GM18951 (cell line): ENCODE measurements at regions not wholly inside any gene's neighbourhood (a gene's known extent, or its start where the extent isn't known, plus 50 kb on each side); places are given as distances from the start of the nearest gene placed in this dataset.
"Not testable (repeated sequence)": the region's sequence is repeated elsewhere in the genome, so short reads cannot be mapped to it uniquely, and the experiment has no call there.

Experiments used
- POLR2A ChIP-seq: IDR thresholded peaks from 4 replicates; pipeline ENCODE4 v1.6.1; 2011; ENCODE audit warnings: mild to moderate bottlenecking; ENCODE audit not compliant: insufficient read length, insufficient read depth; ENCODE audit errors: extremely low read depth
- in situ Hi-C: fragments of 300-500 bp; cut with MboI; formaldehyde crosslinking; loops from one replicate; pipeline ENCODE4 v1.12.0; 2022; ENCODE audit warnings: low sequenced_read_pairs, mixed read lengths, inconsistent platforms; ENCODE audit not compliant: unreplicated experiment

DNA sequence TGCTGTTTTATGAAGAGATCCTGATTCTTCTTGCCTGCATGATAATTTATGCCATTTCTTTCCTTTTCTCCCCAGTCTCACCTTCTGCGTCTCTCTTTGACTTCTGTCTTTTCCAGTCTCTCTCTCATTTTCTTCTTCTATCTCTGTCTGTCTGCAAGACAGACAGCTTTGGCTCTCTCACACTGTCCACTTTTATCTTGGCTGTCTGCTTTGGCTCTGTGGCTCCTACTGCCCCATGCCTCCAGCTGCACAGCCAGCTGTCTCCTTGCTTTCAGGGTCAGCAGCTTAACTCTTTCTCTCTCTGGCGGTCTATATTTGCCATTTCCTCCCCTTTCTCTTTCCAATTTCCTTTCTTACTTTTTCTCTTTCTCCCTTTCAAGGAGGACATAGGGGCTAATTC lies 971.1 kb upstream of the COX7C start:
- TF ChIP-seq POLR2A = no peak
- in situ Hi-C loops = no loop called here

DNA sequence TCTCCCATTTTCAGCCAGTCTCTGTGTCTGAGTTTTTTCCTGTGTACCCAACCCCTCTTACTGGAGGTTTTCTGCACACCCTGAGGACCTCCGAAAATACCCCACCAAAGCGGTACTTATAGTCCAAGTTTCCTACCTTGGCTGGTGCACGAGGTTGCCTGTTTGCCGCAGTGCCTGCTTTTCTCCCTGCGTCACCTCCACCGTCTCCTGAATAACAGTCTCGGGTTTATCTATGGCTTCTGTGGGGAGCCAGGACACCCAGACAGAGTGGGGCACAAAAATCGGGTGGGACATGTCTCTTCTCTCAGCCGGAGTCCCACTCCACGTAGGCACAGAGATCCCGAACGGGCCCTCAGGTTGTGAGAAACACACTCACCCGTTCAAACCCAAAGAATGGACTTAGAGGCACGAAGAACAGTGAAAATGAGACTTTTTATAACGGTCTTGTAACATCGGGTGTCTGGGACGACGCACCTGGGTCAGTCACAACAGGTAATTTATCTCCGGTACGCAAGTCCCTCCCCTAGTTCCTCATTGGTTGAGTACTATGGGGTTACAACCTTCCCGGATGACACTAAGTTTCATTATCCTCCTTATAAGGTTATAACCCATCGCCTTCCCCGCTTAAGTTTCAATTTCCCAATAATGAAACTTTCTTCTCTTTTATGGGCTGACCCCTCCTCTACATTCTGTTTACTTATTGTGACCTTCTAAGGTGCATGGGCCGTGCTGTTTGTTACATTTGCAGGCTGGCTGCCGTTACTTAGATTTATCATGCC lies 970.2 kb upstream of the COX7C start:
- TF ChIP-seq POLR2A = no peak
- in situ Hi-C loops = no loop called here

DNA sequence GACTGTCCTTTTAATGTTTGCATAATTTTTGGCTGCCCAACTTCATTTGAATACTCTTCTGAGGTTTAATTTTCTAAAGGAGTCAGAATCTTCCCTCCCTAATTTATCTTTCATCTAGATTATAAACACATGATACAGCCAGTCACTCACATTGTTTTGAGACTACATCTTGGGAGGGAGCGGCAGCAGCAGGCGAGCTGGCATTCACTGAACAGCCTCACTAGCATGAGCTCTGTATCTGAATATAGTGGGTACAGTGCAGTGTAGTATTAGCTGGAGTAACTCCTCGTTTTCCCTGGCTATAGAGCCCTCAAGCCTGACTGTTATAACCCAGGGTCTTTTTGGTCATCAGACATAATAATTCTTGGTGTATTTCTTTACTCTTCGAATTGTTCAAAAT lies 969.2 kb upstream of the COX7C start:
- in situ Hi-C loops = no loop called here
- TF ChIP-seq POLR2A = no peak

DNA sequence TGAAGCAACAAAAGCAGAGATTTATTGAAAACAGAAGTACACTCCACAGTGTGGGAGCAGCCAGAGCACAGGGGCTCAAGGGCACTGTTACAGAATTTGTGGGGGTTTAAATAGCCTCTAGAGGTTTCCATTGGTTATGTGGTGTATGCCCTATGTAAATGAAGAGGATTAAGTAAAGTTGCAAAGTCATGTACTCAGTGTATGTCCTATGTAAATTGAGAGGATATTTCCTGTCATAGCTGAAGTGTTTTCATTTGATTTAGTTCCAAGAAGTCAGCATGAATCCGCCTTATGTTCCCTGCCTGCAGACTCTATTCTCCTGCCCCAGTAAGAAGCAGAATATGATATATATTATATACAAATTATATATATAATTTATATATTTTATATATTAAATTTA lies 966.0 kb upstream of the COX7C start:
- no peak for TF ChIP-seq POLR2A
- in situ Hi-C loops = no loop called here

DNA sequence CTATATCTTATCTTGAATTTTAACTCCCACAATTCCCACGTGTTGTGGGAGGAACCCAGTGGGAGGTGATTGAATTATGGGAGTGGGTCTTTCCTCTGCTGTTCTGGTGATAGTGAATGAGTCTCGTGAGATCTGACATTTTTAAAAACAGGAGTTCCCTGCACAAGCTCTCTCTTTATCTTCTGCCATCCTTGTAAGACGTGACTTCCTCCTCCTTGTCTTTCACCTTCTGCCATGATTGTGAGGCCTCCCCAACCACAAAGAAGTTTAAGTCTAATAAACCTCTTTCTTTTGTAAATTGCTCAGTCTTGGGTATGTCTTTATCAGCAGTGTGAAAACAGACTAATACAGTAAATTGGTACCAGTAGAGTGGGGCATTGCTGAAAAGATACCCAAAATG lies 963.6 kb upstream of the COX7C start:
- in situ Hi-C loops = not testable (repeated sequence)

DNA sequence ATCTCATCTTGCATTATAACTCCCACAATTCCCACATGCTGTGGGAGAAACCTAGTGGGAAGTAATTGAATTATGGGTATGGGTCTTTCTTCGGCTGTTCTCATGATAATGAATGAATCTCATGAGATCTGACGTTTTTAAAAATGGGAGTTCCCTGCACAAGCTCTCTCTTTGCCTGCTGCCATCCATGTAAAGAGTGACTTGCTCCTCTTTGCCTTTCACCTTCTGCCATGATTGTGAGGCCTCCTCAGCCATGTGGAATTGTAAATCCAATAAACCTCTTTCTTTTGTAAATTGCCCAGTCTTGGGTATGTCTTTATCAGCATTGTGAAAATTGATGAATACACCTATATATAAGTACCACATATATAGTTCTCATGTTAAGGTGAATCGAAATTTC lies 961.7 kb upstream of the COX7C start:
- in situ Hi-C loops = no loop called here
- TF ChIP-seq POLR2A = no peak

DNA sequence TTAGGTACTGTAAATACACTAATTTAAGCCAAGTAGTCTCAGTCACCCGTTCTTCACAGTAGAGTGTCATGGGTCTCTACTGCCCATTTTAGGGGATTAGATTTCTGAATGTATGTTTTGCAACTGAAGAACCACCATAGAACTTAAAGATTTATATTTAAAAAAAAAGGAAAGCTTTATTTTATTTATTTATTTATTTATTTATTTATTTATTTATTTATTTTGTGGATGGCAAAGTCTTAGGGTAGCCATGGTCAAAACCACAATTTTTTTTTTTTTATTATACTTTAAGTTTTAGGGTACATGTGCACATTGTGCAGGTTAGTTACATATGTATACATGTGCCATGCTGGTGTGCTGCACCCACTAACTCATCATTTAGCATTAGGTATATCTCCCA lies 960.4 kb upstream of the COX7C start:
- in situ Hi-C loops = not testable (repeated sequence)

DNA sequence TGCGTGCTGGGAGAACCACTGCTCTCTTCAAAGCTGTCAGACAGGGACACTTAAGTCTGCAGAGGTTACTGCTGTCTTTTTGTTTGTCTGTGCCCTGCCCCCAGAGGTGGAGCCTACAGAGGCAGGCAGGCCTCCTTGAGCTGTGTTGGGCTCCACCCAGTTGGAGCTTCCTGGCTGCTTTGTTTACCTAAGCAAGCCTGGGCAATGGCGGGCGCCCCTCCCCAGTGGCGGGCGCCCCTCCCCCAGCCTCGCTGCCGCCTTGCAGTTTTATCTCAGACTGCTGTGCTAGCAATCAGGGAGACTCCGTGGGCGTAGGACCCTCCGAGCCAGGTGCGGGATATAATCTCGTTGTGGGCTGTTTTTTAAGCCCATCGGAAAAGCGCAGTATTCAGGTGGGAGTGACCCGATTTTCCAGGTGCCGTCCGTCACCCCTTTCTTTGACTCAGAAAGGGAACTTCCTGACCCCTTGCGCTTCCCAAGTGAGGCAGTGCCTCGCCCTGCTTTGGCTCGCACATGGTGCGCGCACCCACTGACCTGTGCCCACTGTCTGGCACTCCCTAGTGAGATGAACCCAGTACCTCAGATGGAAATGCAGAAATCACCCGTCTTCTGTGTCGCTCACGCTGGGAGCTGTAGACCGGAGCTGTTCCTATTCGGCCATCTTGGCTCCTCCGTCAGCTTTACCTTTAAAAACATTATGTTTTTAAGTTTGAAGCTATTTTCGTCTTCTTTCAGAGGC lies 954.6 kb upstream of the COX7C start:
- in situ Hi-C loops = not testable (repeated sequence)

DNA sequence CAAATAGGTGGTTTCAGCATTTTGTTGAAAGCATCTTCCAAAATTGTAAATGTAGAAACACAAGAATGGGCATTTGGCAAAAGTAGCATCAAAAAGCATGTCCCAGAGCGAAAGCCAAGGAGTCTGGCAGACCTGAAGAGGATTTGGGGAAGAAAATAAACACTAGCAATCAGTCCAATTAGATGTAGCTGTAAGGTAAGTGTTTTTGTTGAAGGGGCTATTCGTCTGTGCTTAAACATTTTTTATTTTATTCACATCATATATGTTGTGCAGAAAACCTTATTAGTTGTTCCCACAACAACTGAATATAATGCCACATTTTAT lies 954.1 kb upstream of the COX7C start:
- in situ Hi-C loops = no loop called here
- TF ChIP-seq POLR2A = no peak

DNA sequence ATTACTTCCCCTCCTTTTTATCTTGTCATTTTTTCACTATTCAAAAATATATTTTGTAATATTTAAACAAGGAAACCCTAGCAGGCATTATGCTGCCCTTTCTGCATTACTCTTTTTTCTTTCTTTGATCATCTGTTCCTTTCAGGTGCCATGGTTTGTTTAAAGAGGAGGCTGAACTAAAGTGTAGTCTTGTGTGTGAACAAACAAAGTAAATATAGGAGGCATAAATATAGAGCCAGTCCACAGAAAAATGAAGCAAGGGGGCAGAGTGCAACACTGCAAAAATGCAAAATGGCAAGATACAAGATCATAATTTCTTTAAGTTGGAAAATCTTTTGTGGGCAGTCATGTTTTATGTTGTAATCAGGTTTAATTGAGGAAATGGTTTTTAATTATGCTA lies 947.3 kb upstream of the COX7C start:
- in situ Hi-C loops = no loop called here
- TF ChIP-seq POLR2A = no peak

DNA sequence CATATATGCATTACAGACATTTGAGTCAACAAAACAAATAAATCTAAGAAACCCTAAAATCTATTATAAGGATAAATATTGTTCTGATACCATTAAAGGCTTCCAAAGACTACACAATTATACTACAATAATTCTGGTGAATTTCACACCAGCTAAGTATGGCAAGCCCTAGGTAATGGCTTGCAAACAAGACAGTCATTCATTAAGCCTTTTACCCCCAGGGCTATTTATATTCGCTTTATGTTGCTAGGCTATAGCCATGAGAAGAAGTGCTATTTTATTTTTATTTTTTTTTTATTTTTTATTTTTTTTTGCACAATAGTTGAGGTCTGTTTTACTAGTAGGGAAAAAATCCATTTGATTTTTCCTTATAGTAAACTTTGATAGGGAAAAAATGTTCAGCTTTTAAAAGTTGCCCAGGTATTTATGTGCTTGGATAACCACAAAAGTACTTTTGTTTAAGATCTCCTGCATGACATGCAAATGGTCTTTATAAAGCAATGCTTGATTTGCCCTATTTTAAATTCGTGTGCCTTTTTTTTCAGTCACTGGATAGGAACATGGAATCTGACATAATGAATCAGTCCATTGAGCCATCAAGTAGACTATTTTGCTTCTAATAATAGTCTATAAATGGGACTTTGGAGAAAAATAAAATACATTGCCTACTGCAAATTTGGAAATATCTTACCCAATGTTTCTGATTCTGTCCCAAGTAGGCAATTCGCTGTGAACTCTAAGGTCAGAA lies 946.3 kb upstream of the COX7C start:
- in situ Hi-C loops = no loop called here
- no peak for TF ChIP-seq POLR2A

DNA sequence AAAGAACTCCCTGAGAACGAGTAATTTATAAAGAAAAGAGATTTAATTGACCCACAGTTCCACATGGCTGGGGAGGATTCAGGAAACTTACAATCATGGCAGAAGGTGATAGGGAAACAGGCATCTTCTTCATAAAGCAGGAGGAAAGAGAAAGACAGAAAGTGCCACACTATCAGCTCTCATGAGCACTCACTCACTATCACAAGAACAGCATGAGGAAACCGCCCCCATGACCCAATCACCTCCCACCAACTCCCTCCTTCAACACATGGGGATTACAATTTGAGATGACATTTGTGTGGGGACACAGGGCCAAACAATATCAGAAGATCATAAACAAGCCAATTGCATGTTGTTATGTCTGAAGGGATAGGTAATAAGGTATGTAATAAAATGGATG lies 935.9 kb upstream of the COX7C start:
- TF ChIP-seq POLR2A = no peak
- in situ Hi-C loops = no loop called here

DNA sequence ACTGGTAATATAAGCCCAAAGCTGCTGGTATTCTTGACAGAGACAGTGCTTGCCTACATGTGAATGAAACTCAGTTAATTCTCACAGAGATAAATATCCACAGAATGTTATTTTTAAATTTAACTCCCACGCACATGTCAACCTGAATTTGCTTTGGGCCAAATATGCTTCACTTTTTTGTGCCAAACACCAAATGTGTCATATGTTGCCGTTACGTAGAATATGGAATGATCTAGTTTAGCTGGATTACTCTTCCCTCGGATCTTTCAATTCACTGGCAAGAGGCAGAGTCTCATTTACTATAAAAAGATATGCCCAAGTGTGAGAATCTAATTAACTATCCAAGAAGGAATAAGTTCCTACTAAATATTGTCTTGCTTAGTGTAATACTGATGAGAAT lies 933.4 kb upstream of the COX7C start:
- in situ Hi-C loops = no loop called here

DNA sequence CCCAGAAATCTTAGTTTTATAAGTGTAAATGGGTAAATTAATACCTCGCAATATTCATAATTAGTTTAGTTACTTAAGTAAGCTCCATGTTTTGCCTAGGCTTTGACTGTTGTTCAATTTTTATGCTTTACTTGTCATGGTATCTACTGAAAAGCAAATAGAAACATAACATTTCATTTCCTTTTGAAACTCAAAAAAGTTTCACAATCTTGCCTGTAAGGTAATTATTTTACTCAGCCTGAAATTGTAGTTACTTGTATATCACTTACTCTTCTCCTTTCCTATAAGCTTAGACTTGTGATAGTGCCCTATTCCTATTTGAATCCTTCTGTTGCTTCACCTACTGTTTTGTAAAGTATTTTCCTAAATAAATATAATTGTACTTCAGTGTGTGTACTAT lies 914.4 kb upstream of the COX7C start:
- in situ Hi-C loops = no loop called here
- no peak for TF ChIP-seq POLR2A

More for the DNA sequence above, 933.4 kb upstream of the COX7C start:
- no peak for TF ChIP-seq POLR2A
